GM21390 (cell line): ENCODE measurements at regions not wholly inside any gene's neighbourhood (a gene's known extent, or its start where the extent isn't known, plus 50 kb on each side); places are given as distances from the start of the nearest gene placed in this dataset.

Experiments used
- ATAC-seq: cut with Tn5 transposase; IDR thresholded peaks from one replicate; pipeline ENCODE4 v1.9.1; 2021; ENCODE audit not compliant: unreplicated experiment

GRCh38 chr6:114592506-114592905 lies 249.7 kb upstream of the HS3ST5 start:
- ATAC-seq = no peak

- ATAC-seq = no peak
These were observed 245.9 kb upstream of the HS3ST5 start for GRCh38 chr6:114588726-114589125.

GRCh38 chr6:114586298-114586697 lies 243.5 kb upstream of the HS3ST5 start:
- ATAC-seq = no peak

DNA sequence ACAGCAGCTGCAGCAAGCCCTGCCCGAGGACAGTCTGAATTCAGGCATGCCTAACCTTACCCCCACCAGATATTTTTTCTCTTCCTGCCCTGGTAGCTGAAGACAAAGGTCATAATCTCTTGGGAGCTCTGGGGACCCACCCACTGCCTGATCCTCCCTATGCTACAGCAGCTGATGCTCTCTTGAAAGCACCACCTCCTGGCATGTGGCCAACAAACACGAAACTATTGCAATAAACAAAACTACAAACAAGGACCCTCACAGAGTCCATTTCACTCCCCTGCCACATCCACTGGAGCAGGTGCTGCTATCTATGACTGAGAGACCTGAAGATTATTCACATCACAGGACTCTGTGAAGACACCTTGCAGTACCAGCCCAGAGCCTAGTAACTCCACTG lies 238.5 kb upstream of the HS3ST5 start:
- no peak for ATAC-seq

GRCh38 chr6:114580882-114581281 lies 238.1 kb upstream of the HS3ST5 start:
- no peak for ATAC-seq

DNA sequence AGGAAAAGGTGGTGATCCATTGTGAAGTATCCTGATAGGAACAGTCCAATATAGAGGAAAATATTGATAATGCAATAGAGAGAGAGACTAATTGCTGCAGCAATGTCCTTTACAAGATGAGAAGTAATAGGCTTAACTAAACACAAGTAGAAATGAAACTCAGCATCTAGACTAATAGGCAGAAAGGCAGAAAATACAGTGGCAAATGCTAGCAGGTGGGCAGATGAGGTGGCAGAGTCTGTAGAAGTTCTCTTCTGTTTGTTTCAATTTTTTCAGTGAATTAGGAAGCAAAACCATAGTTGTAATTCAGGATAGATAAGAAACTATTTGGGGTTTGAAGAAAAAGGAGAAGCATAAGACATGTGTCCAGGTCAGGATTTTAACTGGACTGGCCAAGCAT lies 236.7 kb upstream of the HS3ST5 start:
- no peak for ATAC-seq

GRCh38 chr6:114577109-114577508 lies 234.3 kb upstream of the HS3ST5 start:
- ATAC-seq = no peak

DNA sequence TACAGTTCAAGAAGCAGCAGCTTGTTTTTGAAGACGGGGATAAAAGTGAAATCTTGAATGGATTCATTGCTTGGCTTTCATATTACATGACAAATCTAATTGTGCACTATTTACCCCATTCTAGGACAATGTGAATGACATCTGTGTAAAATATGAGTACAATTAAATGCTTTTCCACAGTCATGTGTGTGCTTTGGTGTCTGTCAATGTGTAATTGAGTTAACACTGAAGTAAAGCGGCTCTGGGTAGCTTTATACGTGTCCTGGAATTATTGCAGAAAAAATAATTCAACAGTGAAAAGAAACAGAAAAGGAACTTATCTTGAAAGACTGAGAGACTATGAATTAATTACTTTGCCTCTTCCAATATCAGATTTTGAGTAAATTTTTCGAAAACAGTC lies 233.5 kb upstream of the HS3ST5 start:
- ATAC-seq = no peak

DNA sequence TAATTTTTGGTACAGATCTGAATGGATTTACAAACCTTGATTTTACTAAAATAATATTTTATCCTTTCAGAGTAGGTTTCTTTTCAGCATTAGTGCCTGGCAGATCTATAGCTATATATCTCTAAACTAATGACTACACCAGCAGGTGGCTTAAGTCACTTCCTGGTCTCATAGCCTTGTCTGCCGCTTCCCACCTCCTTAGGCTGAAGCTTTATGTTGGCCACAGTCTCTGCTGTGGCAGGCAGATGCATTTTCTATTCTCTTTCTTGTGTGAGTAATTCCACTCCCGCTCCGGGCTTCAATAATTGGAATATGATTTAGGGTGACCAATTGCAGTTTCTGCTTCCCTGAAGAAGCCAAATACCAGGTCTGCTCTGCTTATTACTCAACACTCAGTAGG lies 226.8 kb upstream of the HS3ST5 start:
- ATAC-seq = no peak

- no peak for ATAC-seq
These were observed 221.6 kb upstream of the HS3ST5 start for GRCh38 chr6:114564302-114564933.

DNA sequence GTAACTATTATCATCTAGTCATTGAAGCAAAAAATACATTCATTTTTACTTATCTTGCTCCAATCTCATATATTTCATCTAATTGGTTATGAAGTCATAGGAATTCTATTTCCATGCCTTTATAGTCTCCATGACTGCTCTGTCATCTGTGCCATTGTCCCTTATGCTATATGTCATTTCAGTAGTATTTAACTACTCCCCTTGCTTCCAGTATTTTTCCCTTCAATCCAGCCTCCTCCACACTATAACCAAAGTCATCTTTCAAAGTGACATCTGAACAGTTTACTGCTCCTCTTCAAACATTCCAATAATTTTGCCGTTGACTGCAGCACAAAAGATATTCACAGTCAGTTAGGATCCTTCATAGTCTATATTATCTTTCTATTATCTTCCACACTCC lies 216.6 kb upstream of the HS3ST5 start:
- no peak for ATAC-seq

GRCh38 chr6:114558153-114558552 lies 215.3 kb upstream of the HS3ST5 start:
- no peak for ATAC-seq

DNA sequence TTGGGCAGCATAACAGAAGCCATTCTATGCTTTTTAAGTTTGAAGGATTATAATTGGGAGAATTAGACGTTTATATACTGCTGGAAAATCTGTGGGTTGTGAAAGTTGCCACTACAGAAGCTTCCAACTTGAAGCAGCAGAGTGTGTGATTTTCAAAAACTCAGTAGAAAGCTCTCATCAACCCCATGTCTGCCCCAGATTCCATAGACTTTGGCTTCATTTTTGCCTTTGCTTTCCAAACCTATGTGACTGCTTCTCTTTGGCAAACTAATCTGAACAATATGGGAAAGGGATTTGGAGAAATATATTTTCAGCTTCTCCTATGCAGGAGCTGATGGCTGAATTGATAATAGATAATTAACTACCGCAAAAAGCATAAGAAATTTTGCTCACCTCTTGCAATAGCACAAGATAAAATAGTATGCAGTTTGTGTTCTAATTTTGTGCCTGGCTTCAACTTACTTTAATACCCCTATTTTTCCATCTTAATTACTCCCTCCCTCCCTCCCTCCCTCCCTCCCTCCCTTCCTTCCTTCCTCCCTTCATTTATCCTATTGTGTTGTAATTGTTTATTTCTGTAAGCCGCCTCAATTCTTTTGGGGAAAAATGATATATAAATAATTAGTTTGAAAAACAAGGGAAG lies 214.1 kb upstream of the HS3ST5 start:
- no peak for ATAC-seq

- ATAC-seq = no peak
These were observed 207.5 kb upstream of the HS3ST5 start for GRCh38 chr6:114550316-114550715.

- ATAC-seq = no peak
These were observed 200.9 kb upstream of the HS3ST5 start for GRCh38 chr6:114543696-114544095.

- ATAC-seq = no peak
These were observed 199.0 kb upstream of the HS3ST5 start for GRCh38 chr6:114541794-114542193.

DNA sequence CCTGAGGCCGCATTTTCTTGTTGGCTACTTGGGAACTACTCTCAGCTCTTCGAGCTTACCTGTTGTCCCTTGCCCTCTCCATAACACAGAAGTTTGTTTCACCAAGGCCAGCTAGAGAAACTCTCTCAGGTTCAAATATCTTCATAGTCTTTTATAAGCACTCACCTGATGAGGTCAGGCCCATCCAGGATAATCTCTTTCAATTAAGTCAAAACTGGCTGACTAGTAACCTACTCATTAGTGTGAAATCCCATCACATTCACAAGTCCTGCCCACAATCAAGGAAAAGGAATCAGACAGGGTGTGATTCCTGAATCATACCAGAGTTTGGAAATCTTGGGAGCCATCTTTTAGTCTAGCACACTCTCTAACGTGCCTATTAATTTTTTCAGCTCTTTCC lies 195.2 kb upstream of the HS3ST5 start:
- ATAC-seq = no peak

DNA sequence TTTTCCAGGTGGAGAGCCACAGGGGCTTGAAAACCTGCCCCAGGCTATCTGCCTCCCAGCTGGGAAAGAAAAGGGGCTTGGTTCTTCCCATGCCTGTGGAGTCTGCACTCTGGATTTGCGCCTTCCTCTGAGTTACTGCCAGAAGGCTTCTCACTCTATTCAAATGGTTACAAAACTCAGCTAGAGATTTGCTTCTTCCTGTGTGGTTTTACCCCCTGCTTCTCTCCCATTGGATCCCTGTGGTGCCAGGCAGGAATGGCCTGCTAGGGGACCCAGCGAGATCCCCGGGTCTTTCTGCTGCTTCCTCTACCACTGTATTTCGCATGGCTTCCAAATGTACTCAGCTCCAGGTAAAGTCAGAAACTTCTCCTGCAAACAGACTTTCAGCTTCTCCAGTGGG lies 192.0 kb upstream of the HS3ST5 start:
- ATAC-seq = no peak

GRCh38 chr6:114524081-114524480 lies 181.3 kb upstream of the HS3ST5 start:
- no peak for ATAC-seq

GRCh38 chr6:114523508-114523907 lies 180.7 kb upstream of the HS3ST5 start:
- no peak for ATAC-seq

DNA sequence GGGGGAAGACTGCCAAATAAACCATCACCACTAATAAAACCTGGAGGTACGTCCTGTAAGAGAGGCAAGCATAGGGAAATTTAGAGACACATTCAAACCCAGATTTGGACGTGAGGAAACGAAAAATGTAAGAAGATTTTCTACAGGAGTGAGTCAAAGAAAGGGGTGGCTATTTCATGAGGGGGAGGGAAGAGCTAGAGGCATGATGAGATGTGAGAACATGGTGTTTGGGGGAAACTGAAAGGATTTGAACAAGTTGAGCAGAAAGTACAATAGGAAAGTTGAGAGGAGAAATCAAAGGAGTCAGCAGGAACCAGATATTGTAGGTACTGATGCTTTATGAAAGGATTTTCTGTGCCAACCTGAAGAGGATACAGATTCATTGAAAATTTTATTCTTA lies 179.1 kb upstream of the HS3ST5 start:
- no peak for ATAC-seq

- no peak for ATAC-seq
These were observed 178.2 kb upstream of the HS3ST5 start for GRCh38 chr6:114520976-114521375.

GRCh38 chr6:114514170-114514569 lies 171.3 kb upstream of the HS3ST5 start:
- ATAC-seq = no peak
